A673 (cell line): ENCODE measurements at regions not wholly inside any gene's neighbourhood (a gene's known extent, or its start where the extent isn't known, plus 50 kb on each side); places are given as distances from the start of the nearest gene placed in this dataset.

ENCODE experiments used
- EZH2 ChIP-seq: fragments of 200-600 bp; sonication (generic); IDR thresholded peaks from 2 replicates; pipeline ENCODE4 v1.6.1; 2017; ENCODE audit warnings: borderline replicate concordance, low read depth, mild to moderate bottlenecking, mixed read lengths, antibody characterized with exemption, low read length; ENCODE audit not compliant: poor library complexity, severe bottlenecking
- TF ChIP-seq, protein P1 (sequence below): fragments of 300-800, 200-600 bp; sonication (generic); conservative IDR thresholded peaks from 2 replicates; pipeline ENCODE4 v1.5.1; 2017; ENCODE audit warnings: low read depth, mild to moderate bottlenecking, antibody characterized with exemption, low read length, moderate library complexity, mixed read lengths

GRCh38 chr2:150234787-150235446, 252.6 kb downstream of the RND3 start:
- TF ChIP-seq, protein P1, sequence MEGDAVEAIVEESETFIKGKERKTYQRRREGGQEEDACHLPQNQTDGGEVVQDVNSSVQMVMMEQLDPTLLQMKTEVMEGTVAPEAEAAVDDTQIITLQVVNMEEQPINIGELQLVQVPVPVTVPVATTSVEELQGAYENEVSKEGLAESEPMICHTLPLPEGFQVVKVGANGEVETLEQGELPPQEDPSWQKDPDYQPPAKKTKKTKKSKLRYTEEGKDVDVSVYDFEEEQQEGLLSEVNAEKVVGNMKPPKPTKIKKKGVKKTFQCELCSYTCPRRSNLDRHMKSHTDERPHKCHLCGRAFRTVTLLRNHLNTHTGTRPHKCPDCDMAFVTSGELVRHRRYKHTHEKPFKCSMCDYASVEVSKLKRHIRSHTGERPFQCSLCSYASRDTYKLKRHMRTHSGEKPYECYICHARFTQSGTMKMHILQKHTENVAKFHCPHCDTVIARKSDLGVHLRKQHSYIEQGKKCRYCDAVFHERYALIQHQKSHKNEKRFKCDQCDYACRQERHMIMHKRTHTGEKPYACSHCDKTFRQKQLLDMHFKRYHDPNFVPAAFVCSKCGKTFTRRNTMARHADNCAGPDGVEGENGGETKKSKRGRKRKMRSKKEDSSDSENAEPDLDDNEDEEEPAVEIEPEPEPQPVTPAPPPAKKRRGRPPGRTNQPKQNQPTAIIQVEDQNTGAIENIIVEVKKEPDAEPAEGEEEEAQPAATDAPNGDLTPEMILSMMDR = no peak
- no peak for TF ChIP-seq EZH2
